ENCODE measurements at regions not wholly inside any gene's neighbourhood (a gene's known extent, or its start where the extent isn't known, plus 50 kb on each side); places are given as distances from the start of the nearest gene placed in this dataset.

DNA sequence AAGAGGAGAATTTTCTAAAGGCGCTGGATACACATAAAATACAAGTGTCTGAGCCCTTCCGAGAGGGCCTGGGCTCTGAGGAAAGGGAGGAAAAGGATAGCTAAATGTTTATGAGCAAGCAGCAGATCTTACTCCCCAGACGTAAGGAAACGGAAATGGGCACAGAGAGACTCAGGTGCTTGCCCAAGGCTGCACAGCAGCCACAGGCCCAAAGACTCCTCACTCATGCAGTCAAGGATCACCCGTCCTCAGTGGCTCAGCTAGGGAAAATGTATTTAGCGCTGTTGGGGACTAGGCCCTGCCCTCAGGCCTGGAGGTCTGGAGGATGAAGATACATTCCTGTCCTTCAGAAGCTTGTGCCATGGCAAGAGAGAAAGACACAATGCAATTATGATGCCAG is 107.2 kb upstream of the SYT13 start:
- Histone ChIP-seq H3K4me1 (ENCODE audit: low read depth, poor library complexity, severe bottlenecking) (no peaks in the 10 kb centered on the region), H2AFZ (ENCODE audit: low read depth) (no peak overlapping the region), H3K4me2 (no peak overlapping the region), H3K27ac (no peak overlapping the region), H3K9ac (no peak overlapping the region), H3K4me3 (IDR thresholded peaks at IDR 0.05; ENCODE audit: insufficient read depth, low read depth, low read length) (no peak overlapping the region), H3K27me3 (ENCODE audit: insufficient read depth, low read depth) (no peaks in the 10 kb centered on the region), H3K79me2 (ENCODE audit: insufficient read depth, low read depth) (no peaks in the 10 kb centered on the region), H3K36me3 (ENCODE audit: insufficient read depth) (no peaks in the 10 kb centered on the region), H4K20me1 (ENCODE audit: insufficient read depth) (no peaks in the 10 kb centered on the region)
- TF ChIP-seq, protein P1, sequence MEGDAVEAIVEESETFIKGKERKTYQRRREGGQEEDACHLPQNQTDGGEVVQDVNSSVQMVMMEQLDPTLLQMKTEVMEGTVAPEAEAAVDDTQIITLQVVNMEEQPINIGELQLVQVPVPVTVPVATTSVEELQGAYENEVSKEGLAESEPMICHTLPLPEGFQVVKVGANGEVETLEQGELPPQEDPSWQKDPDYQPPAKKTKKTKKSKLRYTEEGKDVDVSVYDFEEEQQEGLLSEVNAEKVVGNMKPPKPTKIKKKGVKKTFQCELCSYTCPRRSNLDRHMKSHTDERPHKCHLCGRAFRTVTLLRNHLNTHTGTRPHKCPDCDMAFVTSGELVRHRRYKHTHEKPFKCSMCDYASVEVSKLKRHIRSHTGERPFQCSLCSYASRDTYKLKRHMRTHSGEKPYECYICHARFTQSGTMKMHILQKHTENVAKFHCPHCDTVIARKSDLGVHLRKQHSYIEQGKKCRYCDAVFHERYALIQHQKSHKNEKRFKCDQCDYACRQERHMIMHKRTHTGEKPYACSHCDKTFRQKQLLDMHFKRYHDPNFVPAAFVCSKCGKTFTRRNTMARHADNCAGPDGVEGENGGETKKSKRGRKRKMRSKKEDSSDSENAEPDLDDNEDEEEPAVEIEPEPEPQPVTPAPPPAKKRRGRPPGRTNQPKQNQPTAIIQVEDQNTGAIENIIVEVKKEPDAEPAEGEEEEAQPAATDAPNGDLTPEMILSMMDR (conservative IDR thresholded peaks at IDR 0.05; ENCODE audit: low read depth, low read length): no peak

- Histone ChIP-seq H3K9ac (no peak overlapping the region), H3K4me2 (no peak overlapping the region), H4K20me1 (ENCODE audit: insufficient read depth) (no peaks in the 10 kb centered on the region), H2AFZ (ENCODE audit: low read depth) (no peak overlapping the region), H3K79me2 (ENCODE audit: insufficient read depth, low read depth) (no peaks in the 10 kb centered on the region), H3K27me3 (ENCODE audit: insufficient read depth, low read depth) (no peaks in the 10 kb centered on the region), H3K27ac (no peak overlapping the region), H3K4me3 (IDR thresholded peaks at IDR 0.05; ENCODE audit: insufficient read depth, low read depth, low read length) (no peak overlapping the region), H3K36me3 (ENCODE audit: insufficient read depth) (no peaks in the 10 kb centered on the region), H3K4me1 (ENCODE audit: low read depth, poor library complexity, severe bottlenecking) (no peaks in the 10 kb centered on the region)
- TF ChIP-seq, protein P1 (conservative IDR thresholded peaks at IDR 0.05; ENCODE audit: low read depth, low read length): no peak
These were observed 106.5 kb upstream of the SYT13 start for GRCh38 chr11:45392591-45393091.

DNA sequence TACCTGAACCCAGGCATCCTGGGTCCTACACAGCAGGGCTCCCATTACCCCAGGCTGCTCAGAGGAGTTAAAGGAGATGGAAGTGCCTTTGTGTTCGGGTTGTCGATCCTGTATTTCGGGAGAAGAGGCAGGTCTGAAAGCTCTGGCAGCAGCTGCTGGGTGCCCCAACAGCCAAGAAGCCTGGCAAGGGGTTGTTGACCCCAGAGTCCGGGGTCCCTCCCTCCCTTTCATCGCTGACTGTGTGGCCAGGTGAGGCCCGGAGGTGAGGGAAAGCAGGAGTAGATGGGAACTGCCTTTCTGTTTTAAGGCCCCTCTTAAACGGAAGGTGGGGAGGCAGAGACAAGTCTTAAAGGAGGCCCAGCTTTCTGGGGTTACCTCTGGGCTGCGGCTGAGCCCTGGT is 106.0 kb upstream of the SYT13 start:
- Histone ChIP-seq H4K20me1 (ENCODE audit: insufficient read depth) (no peaks in the 10 kb centered on the region), H3K4me3 (IDR thresholded peaks at IDR 0.05; ENCODE audit: insufficient read depth, low read depth, low read length) (no peak overlapping the region)

DNA sequence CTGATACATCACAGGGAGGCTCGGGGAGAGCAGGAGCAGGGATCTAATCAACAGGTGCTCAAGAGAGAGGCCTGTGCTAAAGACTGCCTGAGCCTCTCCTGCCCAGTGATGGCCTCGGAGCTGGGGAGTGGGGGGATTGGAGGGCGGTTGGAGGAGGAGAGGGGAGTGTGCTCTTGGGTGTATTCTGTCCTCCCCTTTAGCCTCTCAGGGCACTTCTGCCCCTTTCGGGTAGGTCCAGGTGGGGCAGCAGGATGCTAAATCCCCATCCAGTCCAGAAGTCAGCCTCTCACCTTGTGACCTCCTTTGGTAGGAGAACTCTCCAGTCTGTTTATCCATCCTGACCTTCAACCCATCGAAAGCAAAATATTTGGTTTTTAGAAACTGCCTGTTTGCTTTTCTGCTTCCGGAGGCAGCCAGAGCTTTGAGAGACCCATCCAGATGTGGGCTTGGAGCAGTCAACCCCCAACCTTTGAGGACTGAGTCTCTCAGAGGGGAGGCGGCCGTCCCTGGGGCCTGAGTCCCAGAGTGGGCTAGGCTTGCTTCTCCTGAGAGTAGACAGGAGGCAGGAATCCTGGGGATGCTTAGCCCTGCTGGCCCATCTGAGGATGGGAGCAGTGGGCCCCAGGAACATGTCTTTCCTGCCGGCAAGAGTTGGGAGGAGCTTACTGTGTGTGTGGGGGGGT is 105.2 kb upstream of the SYT13 start:
- Histone ChIP-seq H3K4me2 (no peak overlapping the region), H3K9ac (no peak overlapping the region), H3K4me1 (ENCODE audit: low read depth, poor library complexity, severe bottlenecking) (no peaks in the 10 kb centered on the region), H3K4me3 (IDR thresholded peaks at IDR 0.05; ENCODE audit: insufficient read depth, low read depth, low read length) (no peak overlapping the region), H3K79me2 (ENCODE audit: insufficient read depth, low read depth) (no peaks in the 10 kb centered on the region), H2AFZ (ENCODE audit: low read depth) (no peak overlapping the region), H4K20me1 (ENCODE audit: insufficient read depth) (no peaks in the 10 kb centered on the region), H3K27me3 (ENCODE audit: insufficient read depth, low read depth) (no peaks in the 10 kb centered on the region), H3K27ac (no peak overlapping the region), H3K36me3 (ENCODE audit: insufficient read depth) (no peaks in the 10 kb centered on the region)
- TF ChIP-seq, protein P1 (conservative IDR thresholded peaks at IDR 0.05; ENCODE audit: low read depth, low read length): no peak

More for the DNA sequence above, 106.0 kb upstream of the SYT13 start:
- no peak overlapping the region for H3K9ac ChIP-seq
- H3K27ac ChIP-seq: no peak overlapping the region
- H3K79me2 ChIP-seq (ENCODE audit: insufficient read depth, low read depth): no peaks in the 10 kb centered on the region
- H3K4me2 ChIP-seq: no peak overlapping the region
- H3K4me1 ChIP-seq (ENCODE audit: low read depth, poor library complexity, severe bottlenecking): no peaks in the 10 kb centered on the region
- no peak overlapping the region for H2AFZ ChIP-seq (ENCODE audit: low read depth)
- TF ChIP-seq, protein P1 (conservative IDR thresholded peaks at IDR 0.05; ENCODE audit: low read depth, low read length): no peak
- H3K36me3 ChIP-seq (ENCODE audit: insufficient read depth): no peaks in the 10 kb centered on the region
- no peaks in the 10 kb centered on the region for H3K27me3 ChIP-seq (ENCODE audit: insufficient read depth, low read depth)

Data from KMS-11 (cell line).